ENCODE measurements at regions not wholly inside any gene's neighbourhood (a gene's known extent, or its start where the extent isn't known, plus 50 kb on each side); places are given as distances from the start of the nearest gene placed in this dataset.

- no peak for TF ChIP-seq REST (IDR thresholded peaks at IDR 0.05; ENCODE audit: borderline replicate concordance)
These were observed 339.7 kb upstream of the PITX2 start (continued) for GRCh38 chr4:110962616-110963015.

GRCh38 chr4:110963662-110964280 is 340.9 kb upstream of the PITX2 start:
- H3F3A ChIP-seq (ENCODE audit: insufficient read depth, low read length, poor library complexity, severe bottlenecking) = no peaks in the 10 kb centered on the region
- no peaks in the 10 kb centered on the region for H3K79me2 ChIP-seq (replicated peaks; ENCODE audit: insufficient read depth, low read length)
- H3K9me3 ChIP-seq (ENCODE audit: low read length) = no peaks in the 10 kb centered on the region

More at GRCh38 chr4:110963662-110964280, 340.9 kb upstream of the PITX2 start:
- Histone ChIP-seq H3K27me3 (ENCODE audit: insufficient read depth, low read depth, low read length) (no peaks in the 10 kb centered on the region), H3K27ac (ENCODE audit: low read length) (no peak overlapping the region), H3K9me2 (ENCODE audit: insufficient read depth, low read length) (no peaks in the 10 kb centered on the region), H3K9ac (ENCODE audit: low read length) (no peak overlapping the region), H2AFZ (ENCODE audit: low read depth, low read length) (no peak overlapping the region), H3K4me2 (ENCODE audit: low read length) (no peak overlapping the region), H3K36me3 (ENCODE audit: insufficient read depth, low read length) (no peaks in the 10 kb centered on the region), H4K20me1 (ENCODE audit: insufficient read depth) (no peaks in the 10 kb centered on the region), H3K4me3 (ENCODE audit: low read length) (no peak overlapping the region)
- no peak for TF ChIP-seq EP300 (conservative IDR thresholded peaks at IDR 0.05; ENCODE audit: poor library complexity, severe bottlenecking)
- TF ChIP-seq SMC3 (conservative IDR thresholded peaks at IDR 0.05; ENCODE audit: poor library complexity) = no peak
- TF ChIP-seq POLR2AphosphoS5 (IDR thresholded peaks at IDR 0.05) = no peak
- TF ChIP-seq EZH2 (IDR thresholded peaks at IDR 0.05; ENCODE audit: borderline replicate concordance, insufficient read depth, low read length, poor library complexity, severe bottlenecking) = no peak
- no peak for TF ChIP-seq RAD21 (conservative IDR thresholded peaks at IDR 0.05)
- TF ChIP-seq CTCF (IDR thresholded peaks at IDR 0.05; ENCODE audit: poor library complexity, severe bottlenecking) = no peak
- TF ChIP-seq REST (IDR thresholded peaks at IDR 0.05; ENCODE audit: borderline replicate concordance) = no peak
- no peak for TF ChIP-seq TAF1 (IDR thresholded peaks at IDR 0.05; ENCODE audit: low read depth)
- TF ChIP-seq MXI1 (conservative IDR thresholded peaks at IDR 0.05; ENCODE audit: poor library complexity, severe bottlenecking) = no peak
